ENCODE measurements at regions not wholly inside any gene's neighbourhood (a gene's known extent, or its start where the extent isn't known, plus 50 kb on each side); places are given as distances from the start of the nearest gene placed in this dataset.
"Not testable (repeated sequence)": the region's sequence is repeated elsewhere in the genome, so short reads cannot be mapped to it uniquely, and the experiment has no call there.

GRCh38 chr12:34214011-34214410 lies 191.7 kb downstream of the ALG10 start:
- no peak for TF ChIP-seq CTCF (IDR thresholded peaks at IDR 0.05; ENCODE audit: borderline replicate concordance, insufficient read depth, low read depth, low read length)
- no peak overlapping the region for H3K4me3 ChIP-seq (ENCODE audit: low read depth, low read length)

- no peak for TF ChIP-seq CTCF (IDR thresholded peaks at IDR 0.05; ENCODE audit: borderline replicate concordance, insufficient read depth, low read depth, low read length)
- H3K4me3 ChIP-seq (ENCODE audit: low read depth, low read length) = no peak overlapping the region
Observed at GRCh38 chr12:34215213-34215892, 193.1 kb downstream of the ALG10 start.

- no peak for TF ChIP-seq CTCF (IDR thresholded peaks at IDR 0.05; ENCODE audit: borderline replicate concordance, insufficient read depth, low read depth, low read length)
- H3K4me3 ChIP-seq (ENCODE audit: low read depth, low read length) = no peak overlapping the region
Observed at GRCh38 chr12:34215893-34216285, 193.6 kb downstream of the ALG10 start.

- TF ChIP-seq CTCF (IDR thresholded peaks at IDR 0.05; ENCODE audit: borderline replicate concordance, insufficient read depth, low read depth, low read length) = no peak
- no peak overlapping the region for H3K4me3 ChIP-seq (ENCODE audit: low read depth, low read length)
Observed at GRCh38 chr12:34217660-34218059, 195.4 kb downstream of the ALG10 start.

GRCh38 chr12:34218193-34219045 lies 196.1 kb downstream of the ALG10 start:
- TF ChIP-seq CTCF (IDR thresholded peaks at IDR 0.05; ENCODE audit: borderline replicate concordance, insufficient read depth, low read depth, low read length) = peak; percentile 88
- H3K4me3 ChIP-seq (ENCODE audit: low read depth, low read length) = no peak overlapping the region

GRCh38 chr12:34219046-34219770 lies 196.9 kb downstream of the ALG10 start:
- no peak overlapping the region for H3K4me3 ChIP-seq (ENCODE audit: low read depth, low read length)
- TF ChIP-seq CTCF (IDR thresholded peaks at IDR 0.05; ENCODE audit: borderline replicate concordance, insufficient read depth, low read depth, low read length) = no peak

- H3K4me3 ChIP-seq (ENCODE audit: low read depth, low read length) = not testable (repeated sequence)
Observed at GRCh38 chr12:34220079-34220478, 197.8 kb downstream of the ALG10 start.
